Keratinocyte (primary cell): ENCODE measurements at regions not wholly inside any gene's neighbourhood (a gene's known extent, or its start where the extent isn't known, plus 50 kb on each side); places are given as distances from the start of the nearest gene placed in this dataset.

Experiments used
- DNase-seq: peaks from one replicate; pipeline ENCODE4 v3.0.0-alpha.2; 2011; ENCODE audit warnings: low read depth, missing footprints, low spot score
- FAIRE-seq: peaks from 2 replicates; lab custom pipeline; 2011; peaks lifted over from hg19 to GRCh38; lab: Jason Lieb, UNC
- H2AFZ ChIP-seq: 2 replicates; pipeline ENCODE4 v1.6.0; 2012; ENCODE audit warnings: low read length, control low read depth, inconsistent platforms; ENCODE audit not compliant: control insufficient read depth
- H3K27ac ChIP-seq: 2 replicates; pipeline ENCODE4 v1.5.1; 2011; ENCODE audit warnings: low read length; ENCODE audit not compliant: control insufficient read depth, insufficient read depth
- H3K27me3 ChIP-seq: 3 replicates; pipeline ENCODE4 v1.6.0; 2011; ENCODE audit warnings: low read length; ENCODE audit not compliant: control insufficient read depth, insufficient read depth; ENCODE audit errors: extremely low read depth
- H3K36me3 ChIP-seq, 2 experiments: 2 replicates in 1 of 2; 3 replicates in 1 of 2; pipeline ENCODE4 v1.5.1; 2011; ENCODE audit warnings: low read length in 2 of 2, mild to moderate bottlenecking in 1 of 2; ENCODE audit not compliant: control insufficient read depth in 2 of 2, insufficient read depth in 2 of 2; ENCODE audit errors: extremely low read depth in 1 of 2
- H3K4me1 ChIP-seq: 3 replicates; pipeline ENCODE4 v1.5.1; 2011; ENCODE audit warnings: low read length; ENCODE audit not compliant: control insufficient read depth, insufficient read depth; ENCODE audit errors: extremely low read depth
- H3K4me2 ChIP-seq: 3 replicates; pipeline ENCODE4 v1.6.0; 2011; ENCODE audit warnings: low read depth, low read length; ENCODE audit not compliant: control insufficient read depth, insufficient read depth; ENCODE audit errors: extremely low read depth
- H3K4me3 ChIP-seq, 3 experiments: fragments of 200-600 bp in 1 of 3; sonication (generic) in 1 of 3; 2 replicates in 2 of 3; 3 replicates in 1 of 3; pipeline ENCODE4 v1.5.1; 2011 to 2016; ENCODE audit warnings: low read length in 3 of 3, mild to moderate bottlenecking in 3 of 3, control low read depth in 2 of 3, inconsistent platforms in 1 of 3, low read depth in 1 of 3, mixed read lengths in 1 of 3, mixed run types in 1 of 3, moderate library complexity in 1 of 3; ENCODE audit not compliant: control insufficient read depth in 2 of 3, insufficient read depth in 2 of 3; ENCODE audit errors: extremely low read depth in 1 of 3
- H3K79me2 ChIP-seq: 2 replicates; pipeline ENCODE4 v1.6.0; 2012; ENCODE audit warnings: low read length; ENCODE audit not compliant: control insufficient read depth, insufficient read depth
- H3K9ac ChIP-seq: 3 replicates; pipeline ENCODE4 v1.6.0; 2011; ENCODE audit warnings: low read length; ENCODE audit not compliant: control insufficient read depth, insufficient read depth; ENCODE audit errors: extremely low read depth
- H3K9me1 ChIP-seq: 3 replicates; pipeline ENCODE4 v1.6.0; 2011; ENCODE audit warnings: low read length; ENCODE audit not compliant: control insufficient read depth, insufficient read depth; ENCODE audit errors: extremely low read depth
- H3K9me3 ChIP-seq: 2 replicates; pipeline ENCODE4 v1.5.1; 2012; ENCODE audit warnings: low read depth, low read length; ENCODE audit not compliant: control insufficient read depth
- H4K20me1 ChIP-seq: 3 replicates; pipeline ENCODE4 v1.6.0; 2011; ENCODE audit warnings: low read length; ENCODE audit not compliant: control insufficient read depth, insufficient read depth; ENCODE audit errors: extremely low read depth
- CTCF ChIP-seq, 3 experiments: IDR thresholded peaks in 1 of 3; conservative IDR thresholded peaks in 1 of 3; optimal IDR thresholded peaks in 1 of 3; 2 replicates in 2 of 3; 3 replicates in 1 of 3; pipeline versions ENCODE3 to v1.5.1; 2011; ENCODE audit warnings: low read length in 3 of 3, mild to moderate bottlenecking in 3 of 3, moderate library complexity in 2 of 3, control low read depth in 1 of 3, inconsistent platforms in 1 of 3; ENCODE audit not compliant: insufficient read depth in 2 of 3; ENCODE audit errors: extremely low read depth in 1 of 3
- EZH2 ChIP-seq: IDR thresholded peaks from one replicate; pipeline ENCODE4 v1.6.1; 2012; ENCODE audit warnings: inconsistent platforms, mild to moderate bottlenecking, low read length, moderate library complexity
- dilution Hi-C: fragments of 300-500 bp; cut with MboI; formaldehyde crosslinking; loops from one replicate; pipeline ENCODE4 v1.7.0; 2020; ENCODE audit warnings: low sequenced_read_pairs; ENCODE audit not compliant: extremely low pct_ligation_motif_present

- Histone ChIP-seq H2AFZ (no peak overlapping the region), H3K36me3 (no peaks in the 10 kb centered on the region), H3K27ac (no peak overlapping the region), H3K9me1 (no peaks in the 10 kb centered on the region), H3K4me3 (no peak overlapping the region), H4K20me1 (no peaks in the 10 kb centered on the region), H3K4me2 (no peak overlapping the region), H3K9me3 (no peaks in the 10 kb centered on the region), H3K4me1 (peaks cover 10% of the 10 kb centered on the region), H3K27me3 (no peaks in the 10 kb centered on the region), H3K79me2 (no peaks in the 10 kb centered on the region), H3K9ac (no peak overlapping the region)
- DNase-seq (no peak), FAIRE-seq (no peak)
- TF ChIP-seq EZH2 (no peak), CTCF (optimal IDR thresholded peaks at IDR 0.05 in 1 of 3, IDR thresholded peaks at IDR 0.05 in 1 of 3, conservative IDR thresholded peaks at IDR 0.05 in 1 of 3; ENCODE audit: extremely low read depth in 1 of 3, insufficient read depth in 2 of 3, low read length in 3 of 3) (no peak)
- dilution Hi-C loops, result no loop called here
Observed at GRCh38 chr3:178455946-178456345, 80.3 kb upstream of the KCNMB2 start.

- no peaks in the 10 kb centered on the region for H3K36me3 ChIP-seq
- TF ChIP-seq EZH2 (no peak), CTCF (optimal IDR thresholded peaks at IDR 0.05 in 1 of 3, IDR thresholded peaks at IDR 0.05 in 1 of 3, conservative IDR thresholded peaks at IDR 0.05 in 1 of 3; ENCODE audit: extremely low read depth in 1 of 3, insufficient read depth in 2 of 3, low read length in 3 of 3) (no peak)
- no peaks in the 10 kb centered on the region for H3K9me1 ChIP-seq
- no peak overlapping the region for H2AFZ ChIP-seq
- dilution Hi-C loops, result no loop called here
- H3K27ac ChIP-seq, result no peak overlapping the region
- peaks cover 10% of the 10 kb centered on the region for H3K4me1 ChIP-seq
- FAIRE-seq, result no peak
- H4K20me1 ChIP-seq, result no peaks in the 10 kb centered on the region
- no peak for DNase-seq
- no peak overlapping the region for H3K4me2 ChIP-seq
- H3K9ac ChIP-seq, result no peak overlapping the region
- no peak overlapping the region for H3K4me3 ChIP-seq
- H3K27me3 ChIP-seq, result no peaks in the 10 kb centered on the region
- H3K9me3 ChIP-seq, result no peaks in the 10 kb centered on the region
- no peaks in the 10 kb centered on the region for H3K79me2 ChIP-seq
Observed at GRCh38 chr3:178456621-178457285, 79.5 kb upstream of the KCNMB2 start.
